Kidney tubule cell (primary cell): ENCODE measurements at regions not wholly inside any gene's neighbourhood (a gene's known extent, or its start where the extent isn't known, plus 50 kb on each side); places are given as distances from the start of the nearest gene placed in this dataset.

ENCODE experiments used
- DNase-seq: peaks from one replicate; pipeline ENCODE4 v3.0.0-alpha.2; 2018; ENCODE audit warnings: low spot score

- no peak for DNase-seq
Observed at GRCh38 chr20:3309226-3309625, 70.2 kb upstream of the SLC4A11 start.

GRCh38 chr20:3307725-3308124 is 68.7 kb upstream of the SLC4A11 start:
- no peak for DNase-seq

GRCh38 chr20:3307078-3307477 is 68.1 kb upstream of the SLC4A11 start:
- DNase-seq: no peak

GRCh38 chr20:3306068-3306467 is 67.1 kb upstream of the SLC4A11 start:
- DNase-seq: no peak

GRCh38 chr20:3304456-3304855 is 65.5 kb upstream of the SLC4A11 start:
- DNase-seq: no peak

GRCh38 chr20:3297079-3297378 is 58.0 kb upstream of the SLC4A11 start:
- DNase-seq: no peak

GRCh38 chr20:3296261-3297078 is 57.5 kb upstream of the SLC4A11 start:
- DNase-seq: no peak
